ENCODE measurements at regions not wholly inside any gene's neighbourhood (a gene's known extent, or its start where the extent isn't known, plus 50 kb on each side); places are given as distances from the start of the nearest gene placed in this dataset.
A peak's percentile ranks its signal among the peaks of the same experiment; 100 is the strongest.

- DNase-seq: no peak
Observed at GRCh38 chr5:173785400-173785799, 102.7 kb upstream of the CPEB4 start.

- no peak for DNase-seq
Observed at GRCh38 chr5:173785866-173786265, 102.3 kb upstream of the CPEB4 start.

GRCh38 chr5:173786286-173787187 is 101.6 kb upstream of the CPEB4 start:
- peak; percentile 39 to 43 for DNase-seq

- peak; percentile 82 to 91 for DNase-seq
Observed at GRCh38 chr5:173789031-173789920, 98.9 kb upstream of the CPEB4 start.

- no peak for DNase-seq
Observed at GRCh38 chr5:173790177-173790719, 97.9 kb upstream of the CPEB4 start.

- DNase-seq: no peak
Observed at GRCh38 chr5:173790836-173791546, 97.2 kb upstream of the CPEB4 start.

- DNase-seq: no peak
Observed at GRCh38 chr5:173791878-173792277, 96.3 kb upstream of the CPEB4 start.

- DNase-seq: peak in 1 of 2 donors; percentile 26
Observed at GRCh38 chr5:173792781-173793547, 95.2 kb upstream of the CPEB4 start.

- DNase-seq: no peak
Observed at GRCh38 chr5:173793648-173794548, 94.3 kb upstream of the CPEB4 start.

- DNase-seq: no peak
Observed at GRCh38 chr5:173794901-173795416, 93.2 kb upstream of the CPEB4 start.

GRCh38 chr5:173795601-173796000 is 92.5 kb upstream of the CPEB4 start:
- DNase-seq: no peak

GRCh38 chr5:173796721-173797495 is 91.2 kb upstream of the CPEB4 start:
- DNase-seq: peak in 1 of 2 donors; percentile 22

GRCh38 chr5:173798127-173798810 is 89.9 kb upstream of the CPEB4 start:
- no peak for DNase-seq

- DNase-seq: no peak
Observed at GRCh38 chr5:173800340-173800739, 87.8 kb upstream of the CPEB4 start.

- no peak for DNase-seq
Observed at GRCh38 chr5:173801006-173801405, 87.1 kb upstream of the CPEB4 start.

- DNase-seq: peak; percentile 89 to 97
Observed at GRCh38 chr5:173802670-173803165, 85.4 kb upstream of the CPEB4 start.

- DNase-seq: no peak
Observed at GRCh38 chr5:173804579-173804978, 83.6 kb upstream of the CPEB4 start.

GRCh38 chr5:173806270-173807035 is 81.7 kb upstream of the CPEB4 start:
- peak; percentile 55 to 60 for DNase-seq
